ENCODE measurements at regions not wholly inside any gene's neighbourhood (a gene's known extent, or its start where the extent isn't known, plus 50 kb on each side); places are given as distances from the start of the nearest gene placed in this dataset.
"Not testable (repeated sequence)": the region's sequence is repeated elsewhere in the genome, so short reads cannot be mapped to it uniquely, and the experiment has no call there.

DNA sequence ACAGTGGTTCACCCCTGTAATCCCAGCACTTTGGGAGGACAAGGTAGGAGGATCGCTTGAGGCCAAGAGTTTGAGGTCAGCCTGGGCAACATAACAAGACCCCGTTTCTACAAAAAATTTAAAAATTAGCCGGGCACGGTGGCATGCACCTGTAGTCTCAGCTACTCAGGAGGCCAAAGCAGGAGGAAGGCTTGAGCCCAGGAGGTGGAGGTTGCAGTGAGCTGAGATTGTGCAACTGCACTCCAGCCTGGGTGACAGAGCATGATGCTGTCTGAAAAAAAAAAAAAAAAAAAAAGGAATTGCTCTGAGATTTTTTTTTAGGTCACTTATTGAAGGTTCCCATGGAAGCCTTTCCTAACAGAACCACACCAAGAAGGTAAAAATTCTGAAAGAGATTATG lies 101.9 kb upstream of the KCTD7 start:
- CTCF ChIA-PET, result interaction anchor here (0.6 kb wide), 1 partner anchor 62 kb away, joined by 3 read pairs; no protein-coding TSS in a partner anchor
- H3K9me3 Mint-ChIP-seq (ENCODE audit: low read depth); DNase-seq; H3K27me3 Mint-ChIP-seq; H3K27ac Mint-ChIP-seq; H3K4me1 Mint-ChIP-seq; H3K4me3 Mint-ChIP-seq; H3K36me3 Mint-ChIP-seq (ENCODE audit: low read depth); intact Hi-C loops (cut with DNase I, micrococcal nuclease); ATAC-seq; POLR2A ChIA-PET: not testable (repeated sequence)

DNA sequence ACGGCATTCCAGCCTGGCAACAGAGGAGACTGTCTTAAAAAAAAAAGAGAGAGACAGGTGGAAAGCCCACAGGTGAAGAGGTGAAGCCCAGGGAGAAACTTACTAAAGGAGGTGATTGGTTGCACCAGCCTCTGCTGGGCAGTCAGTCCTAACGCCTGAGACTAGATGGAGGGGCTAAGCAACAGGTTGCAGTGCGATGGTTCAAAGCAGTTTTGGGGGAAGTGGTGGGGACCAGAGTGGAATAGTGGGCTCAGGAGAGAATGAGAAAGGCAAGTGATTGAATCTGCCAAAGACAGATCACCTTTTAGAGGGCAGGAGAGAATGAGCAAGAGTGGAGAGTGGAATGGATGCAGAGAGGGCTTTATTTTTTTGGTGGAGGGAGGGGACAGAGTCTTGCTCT lies 100.0 kb upstream of the KCTD7 start:
- Mint-ChIP-seq H3K36me3 (ENCODE audit: low read depth) (peaks cover 2% of the 10 kb centered on the region), H3K9me3 (ENCODE audit: low read depth) (no peaks in the 10 kb centered on the region), H3K27ac (no peak overlapping the region), H3K27me3 (no peaks in the 10 kb centered on the region), H3K4me3 (no peak overlapping the region), H3K4me1 (no peaks in the 10 kb centered on the region)
- ATAC-seq (no peak), DNase-seq (no peak)
- POLR2A ChIA-PET, result no interaction called here
- intact Hi-C loops (cut with DNase I, micrococcal nuclease), result no loop called here
- CTCF ChIA-PET, result no interaction called here

DNA sequence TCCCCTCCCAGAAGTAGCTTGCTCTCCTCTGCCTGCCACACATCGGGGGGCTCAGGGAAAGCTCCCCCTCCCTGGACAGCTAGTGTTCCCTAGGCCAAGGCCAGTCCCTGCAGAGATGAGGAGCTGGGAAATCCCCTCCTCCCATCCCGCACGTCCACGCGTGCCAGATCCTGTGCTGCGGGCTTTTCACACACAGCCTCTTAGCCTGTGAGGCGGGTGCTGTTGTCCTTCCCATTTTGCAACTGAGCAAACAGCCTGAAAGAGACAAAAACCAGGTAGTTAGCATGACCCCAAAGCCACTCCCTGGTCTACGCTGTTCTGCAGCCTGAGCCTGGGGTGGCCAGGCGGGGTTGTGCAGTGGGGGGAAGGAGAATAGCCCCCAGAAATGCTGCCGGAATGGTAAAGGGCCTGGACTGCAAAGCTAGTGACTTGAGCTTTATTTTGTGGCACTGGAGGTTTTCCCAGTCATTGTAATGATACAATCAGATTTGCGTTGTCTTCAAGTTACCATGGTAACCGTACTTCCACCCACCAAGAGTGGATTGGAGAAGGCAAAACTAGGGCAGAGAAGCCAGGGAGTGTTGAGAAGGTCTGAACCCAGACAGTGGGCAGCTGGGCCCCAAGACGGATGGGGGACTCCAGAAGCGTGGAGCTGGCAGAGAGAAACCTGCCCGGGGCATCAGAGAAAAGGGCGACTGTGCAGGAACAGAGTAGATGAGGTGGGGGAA lies 98.6 kb upstream of the KCTD7 start:
- peaks cover 2% of the 10 kb centered on the region for H3K36me3 Mint-ChIP-seq (ENCODE audit: low read depth)
- ATAC-seq (no peak), DNase-seq (no peak)
- no peaks in the 10 kb centered on the region for H3K4me1 Mint-ChIP-seq
- ChIA-PET POLR2A (no interaction called here), CTCF (interaction anchor here (0.7 kb wide), 1 partner anchor 8 kb away, joined by 5 read pairs; no protein-coding TSS in a partner anchor)
- H3K27ac Mint-ChIP-seq, result no peak overlapping the region
- no peaks in the 10 kb centered on the region for H3K9me3 Mint-ChIP-seq (ENCODE audit: low read depth)
- no peak overlapping the region for H3K4me3 Mint-ChIP-seq
- no peaks in the 10 kb centered on the region for H3K27me3 Mint-ChIP-seq
- intact Hi-C loops (cut with DNase I, micrococcal nuclease), result no loop called here

DNA sequence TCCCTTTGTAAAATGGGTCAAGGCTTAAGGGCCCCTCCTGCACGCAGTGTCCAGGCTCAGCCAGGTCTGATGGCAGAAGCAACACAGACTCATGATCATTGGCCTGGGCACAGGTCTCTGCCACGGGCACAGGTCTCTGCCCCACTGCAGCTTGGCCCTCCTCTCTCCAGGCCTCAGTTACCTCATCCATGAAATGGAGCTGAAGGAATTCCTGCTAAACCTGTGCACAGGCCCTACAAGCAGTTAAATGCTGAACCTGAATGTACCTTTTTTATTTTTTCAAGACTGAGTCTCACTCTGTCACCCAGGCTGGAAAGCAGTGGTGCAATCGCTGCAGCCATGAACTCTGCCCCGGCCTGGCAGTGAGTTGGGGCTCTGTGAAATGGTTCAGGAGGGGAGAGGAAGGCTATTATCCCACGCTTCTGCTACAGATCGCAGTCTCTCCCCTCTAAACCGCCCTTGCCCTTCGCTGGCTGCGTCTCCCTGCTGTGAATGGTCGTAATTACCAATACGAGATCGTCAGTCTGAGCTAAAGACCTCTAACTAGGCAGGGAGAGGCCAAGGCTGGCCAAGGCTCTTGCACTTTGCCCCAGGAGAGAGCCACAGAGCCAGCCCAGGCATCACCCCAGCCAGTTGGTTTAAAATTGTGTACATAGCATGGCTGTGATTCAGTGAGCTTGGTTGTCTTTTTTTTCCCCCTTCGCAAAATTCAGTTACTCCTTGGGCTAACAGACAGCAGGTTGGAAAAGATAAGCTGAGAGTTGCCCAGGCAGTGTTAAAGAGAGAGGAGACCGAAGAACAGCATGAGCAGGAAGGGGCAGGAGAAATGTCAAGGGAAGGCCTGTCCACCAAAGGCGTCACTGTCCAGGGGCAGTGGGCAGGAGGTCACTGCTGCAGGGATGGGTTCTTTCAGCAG lies 93.0 kb upstream of the KCTD7 start:
- intact Hi-C loops (cut with DNase I, micrococcal nuclease), result no loop called here
- Mint-ChIP-seq H3K27me3 (no peaks in the 10 kb centered on the region), H3K9me3 (ENCODE audit: low read depth) (no peaks in the 10 kb centered on the region), H3K36me3 (ENCODE audit: low read depth) (no peaks in the 10 kb centered on the region), H3K4me3 (no peak overlapping the region), H3K4me1 (no peaks in the 10 kb centered on the region), H3K27ac (no peak overlapping the region)
- ATAC-seq (no peak), DNase-seq (no peak)
- POLR2A ChIA-PET, result no interaction called here
- CTCF ChIA-PET, result interaction anchor here (0.6 to 0.8 kb wide), 4 partner anchors 16 to 334 kb away, joined by 3 to 4 read pairs (median 3); no protein-coding TSS in a partner anchor

DNA sequence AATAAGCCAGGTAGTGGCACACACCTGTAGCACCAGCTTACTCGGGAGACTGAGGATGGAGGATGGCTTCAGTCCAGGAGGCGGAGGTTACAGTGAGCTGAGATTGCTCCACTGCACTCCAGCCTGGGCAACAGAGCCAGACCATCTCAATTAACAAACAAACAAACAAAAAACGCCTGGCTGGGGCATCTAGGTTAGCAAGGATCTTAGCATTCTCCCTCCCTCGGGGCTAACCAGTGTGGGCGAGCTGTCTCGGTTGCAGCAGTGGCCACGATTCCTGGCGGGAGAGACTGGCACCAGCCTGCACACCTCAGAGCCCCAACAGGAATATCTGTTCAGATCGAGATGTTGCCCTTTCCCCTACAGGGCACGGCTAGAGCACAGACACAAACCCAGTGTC lies 91.3 kb upstream of the KCTD7 start:
- Mint-ChIP-seq H3K4me3 (no peak overlapping the region), H3K27ac (no peak overlapping the region), H3K4me1 (no peaks in the 10 kb centered on the region), H3K36me3 (ENCODE audit: low read depth) (peaks cover 3% of the 10 kb centered on the region), H3K9me3 (ENCODE audit: low read depth) (no peaks in the 10 kb centered on the region), H3K27me3 (no peaks in the 10 kb centered on the region)
- DNase-seq (no peak), ATAC-seq (no peak)
- CTCF ChIA-PET, result interaction anchor here (0.9 kb wide), 1 partner anchor 10 kb away, joined by 4 read pairs; no protein-coding TSS in a partner anchor
- intact Hi-C loops (cut with DNase I, micrococcal nuclease), result no loop called here
- POLR2A ChIA-PET, result no interaction called here

DNA sequence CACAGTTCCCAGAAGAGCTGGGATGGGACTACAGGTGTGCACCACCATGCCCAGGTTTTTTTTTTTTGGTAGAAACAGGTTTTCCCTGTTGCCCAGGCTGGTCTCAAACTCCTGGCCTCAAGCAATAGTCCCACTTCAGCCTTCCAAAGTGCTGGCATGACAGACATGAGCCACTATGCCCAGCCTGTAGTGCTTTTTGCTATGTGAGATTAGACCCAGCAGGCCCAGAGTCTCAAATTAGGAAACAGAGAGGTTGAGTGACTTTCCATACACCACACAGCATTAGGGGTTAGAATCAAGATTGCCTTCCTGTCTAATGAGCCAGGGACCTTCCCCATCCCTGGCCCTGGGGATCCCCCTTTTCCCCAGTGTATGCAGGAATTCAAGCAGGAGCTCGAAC lies 90.8 kb upstream of the KCTD7 start:
- Mint-ChIP-seq H3K4me3 (no peak overlapping the region), H3K36me3 (ENCODE audit: low read depth) (peaks cover 3% of the 10 kb centered on the region), H3K27me3 (no peaks in the 10 kb centered on the region), H3K9me3 (ENCODE audit: low read depth) (no peaks in the 10 kb centered on the region), H3K4me1 (peaks cover 4% of the 10 kb centered on the region), H3K27ac (no peak overlapping the region)
- DNase-seq, result no peak
- intact Hi-C loops (cut with DNase I, micrococcal nuclease), result no loop called here
- ChIA-PET POLR2A (no interaction called here), CTCF (interaction anchor here (0.7 to 1.2 kb wide), 4 partner anchors 8 to 81 kb away, joined by 3 to 6 read pairs (median 4); no protein-coding TSS in a partner anchor)
- no peak for ATAC-seq

- CTCF ChIA-PET, result interaction anchor here (1.0 to 1.2 kb wide), 2 partner anchors 15 to 18 kb away, joined by 3 to 6 read pairs; no protein-coding TSS in a partner anchor
- POLR2A ChIA-PET, result no interaction called here
- ATAC-seq, result no peak
- intact Hi-C loops (cut with DNase I, micrococcal nuclease), result no loop called here
- H3K4me1 Mint-ChIP-seq, result peaks cover 4% of the 10 kb centered on the region
- DNase-seq, result no peak
- no peaks in the 10 kb centered on the region for H3K9me3 Mint-ChIP-seq (ENCODE audit: low read depth)
- no peaks in the 10 kb centered on the region for H3K27me3 Mint-ChIP-seq
- no peak overlapping the region for H3K27ac Mint-ChIP-seq
- H3K36me3 Mint-ChIP-seq (ENCODE audit: low read depth), result peaks cover 3% of the 10 kb centered on the region
- no peak overlapping the region for H3K4me3 Mint-ChIP-seq
Observed at GRCh38 chr7:66539264-66539623, 89.4 kb upstream of the KCTD7 start.

DNA sequence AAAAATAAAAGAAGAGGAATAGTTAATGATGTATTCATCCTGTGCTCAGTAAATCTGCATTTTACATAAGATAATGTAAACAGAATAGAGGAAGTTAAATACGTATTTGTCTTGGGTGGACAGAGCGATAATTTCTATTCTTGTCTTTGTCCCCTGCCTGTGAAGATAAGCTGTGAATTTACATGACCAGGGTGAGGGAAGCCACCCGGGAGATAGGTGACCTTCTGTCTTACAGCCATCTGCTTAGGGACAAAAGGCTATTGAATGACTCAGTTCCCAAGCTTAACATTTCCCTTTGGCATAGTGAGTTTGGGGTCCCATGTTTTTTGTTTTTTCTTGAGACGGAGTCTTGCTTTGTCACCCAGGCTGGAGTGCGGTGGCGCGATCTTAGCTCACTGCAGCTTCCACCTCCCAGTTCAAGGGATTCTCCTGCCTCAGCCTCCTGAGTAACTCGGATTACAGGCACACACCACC lies 88.7 kb upstream of the KCTD7 start:
- no peak for DNase-seq
- H3K4me3 Mint-ChIP-seq, result no peak overlapping the region
- H3K4me1 Mint-ChIP-seq, result peaks cover 4% of the 10 kb centered on the region
- no peak overlapping the region for H3K27ac Mint-ChIP-seq
- no peaks in the 10 kb centered on the region for H3K27me3 Mint-ChIP-seq
- CTCF ChIA-PET, result interaction anchor here (0.6 kb wide), 1 partner anchor 18 kb away, joined by 3 read pairs; no protein-coding TSS in a partner anchor
- intact Hi-C loops (cut with DNase I, micrococcal nuclease), result no loop called here
- POLR2A ChIA-PET, result no interaction called here
- no peaks in the 10 kb centered on the region for H3K9me3 Mint-ChIP-seq (ENCODE audit: low read depth)
- peaks cover 4% of the 10 kb centered on the region for H3K36me3 Mint-ChIP-seq (ENCODE audit: low read depth)
- ATAC-seq, result no peak

- intact Hi-C loops (cut with DNase I, micrococcal nuclease), result no loop called here
- Mint-ChIP-seq H3K4me3 (no peak overlapping the region), H3K4me1 (peaks cover 4% of the 10 kb centered on the region), H3K27me3 (no peaks in the 10 kb centered on the region), H3K36me3 (ENCODE audit: low read depth) (peaks cover 8% of the 10 kb centered on the region), H3K27ac (no peak overlapping the region), H3K9me3 (ENCODE audit: low read depth) (no peaks in the 10 kb centered on the region)
- CTCF ChIA-PET, result no interaction called here
- POLR2A ChIA-PET, result no interaction called here
- ATAC-seq, result no peak
- DNase-seq, result no peak
Observed at GRCh38 chr7:66542049-66542448, 86.6 kb upstream of the KCTD7 start.

DNA sequence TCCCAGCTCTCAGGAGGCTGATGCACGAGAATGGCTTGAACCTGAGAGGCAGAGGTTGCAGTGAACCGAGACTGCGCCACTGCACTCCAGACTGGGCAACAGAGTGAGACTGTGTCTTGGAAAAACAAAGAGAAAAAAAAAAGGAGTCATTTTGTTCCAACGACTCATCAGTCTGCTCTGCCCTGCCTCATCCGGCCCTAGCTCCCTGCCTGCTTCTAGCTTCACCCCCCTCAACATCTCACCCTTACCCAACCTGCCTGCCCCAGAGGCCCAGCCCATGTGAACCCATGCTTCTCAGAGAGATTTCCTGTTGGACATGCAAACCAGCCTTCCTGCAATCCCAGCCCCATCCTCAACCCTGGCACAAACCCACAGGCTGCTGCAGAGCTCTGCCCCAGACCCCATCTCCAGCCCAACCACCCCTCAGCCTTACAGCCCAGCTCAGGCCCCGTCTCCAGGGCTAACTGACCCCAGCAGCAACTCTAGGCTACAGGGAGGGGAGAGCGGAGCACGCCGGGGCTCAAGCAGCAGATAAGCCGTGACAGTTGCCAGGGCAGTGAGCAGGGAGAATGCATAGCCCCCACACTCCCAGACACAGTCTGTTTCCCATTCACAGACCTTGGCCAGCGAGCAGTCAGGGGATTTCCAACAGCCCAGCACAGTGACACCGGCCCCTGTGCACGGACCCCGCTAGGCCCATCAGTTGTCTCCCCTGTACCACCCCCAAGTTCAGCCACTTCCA lies 86.0 kb upstream of the KCTD7 start:
- Mint-ChIP-seq H3K36me3 (ENCODE audit: low read depth) (peaks cover 8% of the 10 kb centered on the region), H3K27me3 (no peaks in the 10 kb centered on the region), H3K4me1 (peaks cover 4% of the 10 kb centered on the region), H3K27ac (no peak overlapping the region), H3K9me3 (ENCODE audit: low read depth) (no peaks in the 10 kb centered on the region), H3K4me3 (no peak overlapping the region)
- ChIA-PET POLR2A (interaction anchor here (0.6 kb wide), 1 partner anchor 13 kb away, joined by 3 read pairs; no protein-coding TSS in a partner anchor), CTCF (no interaction called here)
- peak; percentile 79 for ATAC-seq
- DNase-seq, result peak; percentile 25
- intact Hi-C loops (cut with DNase I, micrococcal nuclease), result no loop called here

DNA sequence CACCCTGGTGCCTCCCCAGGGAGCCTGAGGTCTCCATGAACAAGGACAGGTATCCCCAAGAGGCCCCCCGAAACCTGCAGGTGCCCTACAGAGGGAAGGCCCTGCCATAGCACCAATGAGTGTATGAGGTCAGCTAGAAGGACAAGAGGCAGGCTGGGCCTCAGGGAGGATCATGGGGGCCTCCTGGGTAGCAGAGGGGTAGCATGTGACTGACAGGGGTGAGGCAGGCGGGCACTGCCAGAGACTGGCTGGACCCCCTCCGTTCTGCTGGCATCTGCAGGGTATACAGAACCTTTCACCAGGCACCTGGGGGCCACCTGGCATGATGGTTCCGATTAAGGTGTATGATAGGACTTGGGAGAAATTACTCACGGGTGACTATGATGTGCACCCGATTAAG lies 79.2 kb upstream of the KCTD7 start:
- DNase-seq (no peak), ATAC-seq (no peak)
- Mint-ChIP-seq H3K36me3 (ENCODE audit: low read depth) (peaks cover 35% of the 10 kb centered on the region), H3K4me3 (no peak overlapping the region), H3K27me3 (no peaks in the 10 kb centered on the region), H3K9me3 (ENCODE audit: low read depth) (no peaks in the 10 kb centered on the region), H3K27ac (no peak overlapping the region), H3K4me1 (no peaks in the 10 kb centered on the region)
- POLR2A ChIA-PET, result interaction anchor here (0.7 kb wide), 1 partner anchor 135 kb away, joined by 3 read pairs; no protein-coding TSS in a partner anchor
- CTCF ChIA-PET, result interaction anchor here (0.6 kb wide), 1 partner anchor 9 kb away, joined by 3 read pairs; no protein-coding TSS in a partner anchor
- intact Hi-C loops (cut with DNase I, micrococcal nuclease), result no loop called here
